Left renal cortex interstitium (tissue), 4 donors: ENCODE measurements at regions not wholly inside any gene's neighbourhood (a gene's known extent, or its start where the extent isn't known, plus 50 kb on each side); places are given as distances from the start of the nearest gene placed in this dataset.
"Not testable (repeated sequence)": the region's sequence is repeated elsewhere in the genome, so short reads cannot be mapped to it uniquely, and the experiment has no call there.

Source experiments
- DNase-seq, 4 donors: peaks; one replicate each; pipeline ENCODE4 v3.0.0-alpha.2; 2013; ENCODE audit warnings: low read depth in 4 of 4, low spot score in 2 of 4, missing footprints in 1 of 4

- DNase-seq, result no peak
Measured at GRCh38 chr13:30816736-30817135, 81.4 kb downstream of the ALOX5AP start.

GRCh38 chr13:30818323-30818960 lies 83.1 kb downstream of the ALOX5AP start:
- no peak for DNase-seq

GRCh38 chr13:30819136-30819888 lies 84.0 kb downstream of the ALOX5AP start:
- DNase-seq, result no peak

GRCh38 chr13:30821421-30821820 lies 84.7 kb upstream of the MEDAG start:
- DNase-seq, result no peak

DNA sequence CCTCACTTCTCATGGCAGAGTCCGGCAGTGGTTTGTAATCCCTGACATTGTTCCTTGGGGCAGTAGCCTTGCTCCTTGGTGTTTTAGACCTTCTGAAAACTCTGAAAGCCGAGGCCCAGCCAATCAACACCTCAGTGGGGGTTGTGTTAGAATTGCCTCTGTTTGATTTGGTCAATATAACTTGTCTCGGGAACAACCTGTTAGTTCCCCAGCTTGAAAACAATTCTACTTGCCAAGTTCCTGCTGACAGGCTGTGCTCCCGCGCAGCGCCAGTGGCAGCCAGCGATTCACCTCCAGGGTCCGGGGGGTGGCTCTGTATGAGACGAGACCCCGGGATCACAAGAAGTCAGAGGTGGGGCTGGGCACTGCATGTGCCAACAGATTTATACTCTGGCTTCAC lies 81.4 kb upstream of the MEDAG start:
- no peak for DNase-seq

DNA sequence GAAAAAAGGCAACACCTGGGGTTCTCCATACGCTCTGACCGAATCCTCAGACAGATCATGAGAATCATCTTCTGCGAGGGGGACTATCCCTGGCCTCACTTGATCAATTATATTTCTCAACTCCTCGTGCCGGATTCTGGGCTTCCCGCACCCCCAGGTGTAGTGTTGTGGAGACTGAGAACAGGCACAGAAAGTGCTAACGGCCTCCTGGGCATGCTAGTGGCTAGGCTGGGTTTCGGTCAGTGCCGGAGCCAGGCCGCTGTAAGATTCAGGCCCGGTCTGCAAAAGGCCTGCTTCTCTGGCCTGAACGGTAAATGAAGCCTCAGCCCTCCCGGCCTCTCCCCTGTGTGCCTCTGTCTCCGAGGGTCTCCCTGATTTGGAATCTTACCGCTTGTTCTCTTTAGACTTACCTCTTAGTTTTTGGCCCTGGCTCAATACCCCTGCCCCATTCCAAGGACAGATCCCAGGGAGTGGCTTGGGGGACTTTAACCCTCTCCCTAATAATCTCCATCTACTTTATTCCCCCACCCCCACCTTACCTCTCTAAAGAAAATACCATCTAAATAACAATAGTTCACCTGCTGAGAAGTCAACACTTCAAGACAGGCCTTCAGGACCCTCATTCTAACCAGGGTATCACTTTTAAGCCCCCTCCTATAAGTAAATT lies 79.0 kb upstream of the MEDAG start:
- DNase-seq, result no peak

DNA sequence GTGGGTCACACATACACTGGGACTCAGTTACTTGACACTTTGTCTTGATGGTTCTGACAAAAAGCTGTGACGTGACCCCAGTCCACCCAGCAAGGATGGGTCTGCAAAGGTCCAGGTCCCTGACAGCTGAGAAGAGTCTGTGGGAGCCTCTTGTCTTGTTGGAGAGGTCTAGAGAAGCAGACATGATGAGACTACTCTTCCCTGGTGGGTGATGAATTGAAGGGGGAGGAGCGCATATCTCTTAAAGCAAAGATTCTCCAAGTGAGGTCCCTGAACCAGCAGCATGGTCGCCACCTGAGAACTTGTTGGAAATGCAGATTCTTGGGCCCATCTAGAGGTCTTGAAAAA lies 78.5 kb upstream of the MEDAG start:
- no peak for DNase-seq

DNA sequence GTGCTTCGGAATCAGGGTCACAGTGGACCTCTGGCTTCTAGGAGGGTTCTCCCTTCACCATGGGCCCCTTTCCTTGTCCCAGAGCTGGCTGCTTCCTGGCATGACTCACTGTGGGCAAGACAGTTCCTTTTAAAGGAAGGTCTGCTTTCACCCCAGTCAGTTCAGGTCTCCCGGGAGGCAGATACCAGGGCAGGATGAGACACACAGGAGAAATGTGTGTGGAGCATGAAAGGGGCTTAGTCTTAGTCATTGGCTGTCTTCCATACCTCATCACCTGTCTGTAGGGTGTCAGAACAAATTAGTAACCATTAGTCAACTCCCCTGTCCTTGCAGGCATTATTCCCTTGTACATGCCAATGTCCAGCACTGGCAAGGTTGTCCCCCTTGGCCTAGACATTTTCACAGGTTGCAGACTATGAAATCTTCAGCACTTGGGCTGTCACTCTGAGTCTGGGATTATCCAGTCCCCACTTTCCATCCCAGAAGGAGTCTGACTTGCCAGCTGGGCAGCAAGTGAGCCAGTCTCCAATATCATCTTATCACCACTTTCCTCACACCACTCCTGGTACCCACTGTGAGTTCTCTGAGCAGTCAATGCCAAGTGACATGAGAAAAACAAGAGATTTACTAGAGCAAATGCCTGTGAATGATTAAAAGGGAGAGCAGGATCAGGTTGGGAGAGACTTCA lies 76.8 kb upstream of the MEDAG start:
- DNase-seq, result no peak

DNA sequence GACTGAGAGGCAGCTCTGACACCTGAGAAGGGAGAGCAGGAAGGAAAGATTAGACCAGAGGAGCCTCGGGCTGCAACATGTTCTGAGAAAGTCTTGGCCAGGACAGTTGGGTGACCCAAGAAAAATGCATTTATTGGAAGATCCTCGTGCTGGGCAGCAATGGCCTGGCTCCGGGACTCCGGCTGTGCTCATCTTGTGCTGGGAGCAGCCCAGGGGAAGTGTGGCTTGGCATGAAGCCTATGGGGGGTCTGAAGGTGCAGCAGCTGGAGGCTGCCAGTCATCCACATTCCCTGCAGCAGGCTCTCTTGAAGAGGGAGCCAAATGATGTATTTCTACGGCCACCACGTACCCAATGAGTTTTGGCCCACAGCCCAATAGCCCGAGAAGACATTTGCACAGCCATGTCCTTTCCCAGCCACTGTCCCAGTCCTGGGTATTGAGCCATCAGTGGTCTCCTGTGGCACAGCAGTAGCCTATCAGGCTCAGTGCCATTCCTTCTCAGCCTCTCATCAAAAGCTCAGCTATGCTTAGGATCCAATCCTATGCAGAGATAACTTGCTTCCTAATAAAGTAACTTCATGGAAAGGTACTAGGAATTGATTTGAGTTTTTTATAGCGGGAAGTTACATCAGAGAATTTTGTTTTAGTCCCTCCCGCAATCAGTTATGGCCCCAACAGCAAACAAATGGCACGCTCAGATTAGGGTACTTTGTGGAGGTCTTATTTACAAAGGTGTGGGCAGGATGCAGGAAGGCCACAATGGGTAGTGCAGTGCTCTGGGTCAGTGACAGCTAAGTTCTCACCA lies 76.0 kb upstream of the MEDAG start:
- no peak for DNase-seq

DNA sequence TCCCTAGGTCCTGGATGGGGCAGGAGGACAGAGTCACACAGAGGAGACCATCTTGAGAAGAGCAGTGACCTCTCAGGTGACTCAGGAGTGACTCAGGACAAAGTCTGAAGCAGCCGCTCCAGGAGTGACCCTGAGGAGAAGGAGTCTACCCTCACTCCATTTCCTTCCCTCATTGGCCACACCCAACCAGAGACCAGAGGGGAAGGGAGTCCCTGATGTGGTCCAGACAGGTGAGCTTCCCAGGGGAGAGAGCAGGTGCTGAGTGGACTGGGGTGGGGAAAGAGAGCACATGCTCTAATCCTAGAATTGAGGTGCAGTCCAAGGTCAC lies 75.5 kb upstream of the MEDAG start:
- no peak for DNase-seq

DNA sequence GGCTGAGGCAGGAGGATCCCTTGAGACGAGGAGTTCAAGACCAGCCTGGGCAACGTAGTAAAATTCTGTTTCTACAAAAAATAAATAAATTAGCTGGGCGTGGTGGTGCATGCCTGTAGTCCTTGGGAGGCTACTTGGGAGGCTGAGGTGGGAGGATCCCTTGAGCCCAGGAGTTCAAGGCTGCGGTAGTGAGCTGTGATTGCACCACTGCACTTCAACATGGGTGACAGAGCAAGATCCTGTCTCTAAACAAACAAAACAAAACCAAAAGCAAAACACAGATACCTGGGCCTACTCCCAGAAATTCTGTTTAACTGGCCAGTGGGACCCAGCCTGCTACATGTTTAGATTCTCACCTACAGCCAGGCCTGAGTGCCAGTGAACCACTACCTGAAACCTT lies 74.6 kb upstream of the MEDAG start:
- DNase-seq, result no peak

DNA sequence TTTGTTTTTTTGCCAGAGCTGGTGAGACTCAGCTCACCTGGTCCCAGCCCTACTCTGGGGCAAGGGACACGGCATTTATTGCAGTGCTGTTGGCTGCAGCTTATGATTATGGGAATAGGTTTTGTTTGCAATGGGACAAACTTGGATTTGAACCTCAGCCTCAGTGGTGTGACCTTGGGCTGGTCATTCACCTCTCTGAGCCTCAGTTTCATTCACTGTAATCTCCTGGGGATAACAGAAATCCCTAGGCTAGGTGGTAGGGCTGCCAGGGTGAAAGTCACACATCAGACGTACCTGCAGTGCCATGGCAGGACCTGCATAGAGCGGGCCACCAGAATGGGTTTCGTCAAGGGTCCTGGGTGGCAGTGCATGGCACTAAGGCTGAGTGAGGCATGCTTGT lies 73.7 kb upstream of the MEDAG start:
- no peak for DNase-seq

GRCh38 chr13:30832845-30833332 lies 73.2 kb upstream of the MEDAG start:
- peak; percentile 56 to 78 (median 66) for DNase-seq

DNA sequence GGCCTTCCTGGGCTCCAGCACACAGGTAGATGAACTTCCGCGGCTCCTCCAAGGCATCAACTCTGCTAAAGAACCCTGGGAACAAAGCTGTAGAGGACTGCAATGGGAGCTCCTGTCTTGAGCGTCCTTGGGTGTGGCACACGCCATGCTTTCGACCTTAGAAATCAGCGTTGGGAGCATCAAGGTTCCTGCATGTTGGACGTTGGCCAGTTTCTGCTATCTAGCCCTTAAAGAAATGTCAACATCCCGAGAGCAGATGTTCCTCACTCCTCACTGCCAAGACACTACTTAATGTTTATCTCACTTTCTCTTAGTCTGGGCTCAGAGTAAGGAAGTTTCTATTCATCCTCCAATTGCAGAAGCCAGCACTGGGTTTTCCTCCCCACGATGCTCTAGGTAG lies 70.6 kb upstream of the MEDAG start:
- DNase-seq, result no peak

DNA sequence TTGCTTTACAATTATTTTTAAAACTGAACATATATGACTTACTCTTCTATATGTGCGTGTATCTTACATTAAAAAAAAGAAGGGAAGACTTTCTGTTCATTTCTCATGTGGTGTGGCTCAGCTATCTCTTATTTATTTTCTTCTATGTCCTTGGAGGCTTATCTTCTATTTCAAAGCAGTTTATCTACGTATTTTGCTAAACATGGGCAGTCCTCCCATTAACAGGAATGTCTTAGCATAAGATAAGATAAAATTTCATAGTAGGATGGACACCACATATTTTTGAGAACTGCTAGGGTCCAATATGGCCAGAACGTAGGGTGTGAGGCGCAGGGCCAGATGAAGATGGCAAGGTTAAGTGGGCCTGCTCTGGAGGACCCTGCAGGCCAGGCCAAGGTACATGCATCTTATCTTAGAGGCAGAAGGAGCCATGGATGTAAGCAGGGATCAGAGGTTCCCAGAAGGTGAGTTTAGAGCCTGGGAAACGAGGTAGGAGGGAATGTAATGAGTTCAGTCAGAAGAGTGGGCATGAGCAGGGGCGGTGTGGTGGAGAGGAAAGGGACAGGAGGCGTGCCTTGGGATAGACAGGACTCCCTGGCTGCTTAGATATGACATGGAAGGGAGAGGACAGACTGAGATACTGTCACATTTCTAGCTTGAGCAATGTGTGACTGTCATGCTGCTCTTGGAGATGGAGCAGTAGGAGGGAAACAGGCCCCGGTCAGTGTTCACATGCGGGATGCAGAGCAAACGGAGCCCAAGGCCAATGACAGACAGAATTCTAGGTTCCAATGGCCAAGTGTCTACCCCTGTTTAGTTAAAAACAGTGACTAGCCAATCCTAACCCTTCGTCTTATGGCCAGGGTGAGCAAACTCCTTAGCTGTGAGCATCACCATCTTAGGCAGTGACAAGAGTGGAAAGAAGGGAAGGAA lies 68.6 kb upstream of the MEDAG start:
- no peak for DNase-seq

GRCh38 chr13:30839636-30840035 lies 66.4 kb upstream of the MEDAG start:
- not testable (repeated sequence) for DNase-seq

DNA sequence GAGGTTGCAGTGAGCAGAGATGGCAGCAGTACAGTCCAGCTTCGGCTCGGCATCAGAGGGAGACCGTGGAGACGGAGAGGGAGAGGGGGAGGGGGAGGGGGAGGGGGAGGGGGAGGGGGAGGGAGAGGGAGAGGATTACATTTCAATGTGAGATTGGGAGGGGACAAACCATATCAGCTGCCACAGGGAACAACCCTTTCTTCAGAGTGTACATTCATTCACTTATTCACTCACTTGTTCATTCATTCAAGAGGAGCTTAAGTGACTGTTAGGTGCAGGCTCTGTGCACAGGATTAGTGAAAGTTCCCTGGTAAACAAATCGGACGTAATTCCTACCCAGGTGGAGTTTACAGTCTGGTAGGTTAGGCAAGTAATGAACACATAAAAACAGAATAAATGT lies 65.6 kb upstream of the MEDAG start:
- DNase-seq, result no peak

GRCh38 chr13:30841154-30841553 lies 64.9 kb upstream of the MEDAG start:
- no peak for DNase-seq

DNA sequence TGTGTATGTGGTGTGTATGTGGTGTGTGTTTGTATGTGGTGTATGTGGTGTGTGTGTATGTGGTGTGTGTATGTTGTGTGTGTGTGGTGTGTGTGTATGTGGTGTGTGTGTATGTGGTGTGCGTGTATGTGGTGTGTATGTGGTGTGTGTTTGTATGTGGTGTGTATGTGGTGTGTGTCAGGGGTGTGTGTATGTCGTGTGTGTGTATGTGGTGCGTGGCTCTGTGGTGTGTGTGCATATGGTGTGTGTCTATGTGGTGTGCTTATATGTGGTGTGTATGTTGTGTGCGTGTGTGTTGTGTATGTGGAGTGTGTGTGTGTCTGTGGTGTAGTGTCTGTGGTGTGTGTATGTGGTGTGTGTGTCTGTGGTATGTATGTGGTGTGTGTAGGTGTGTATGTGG lies 62.5 kb upstream of the MEDAG start:
- no peak for DNase-seq
